Ascending aorta (tissue), 2 donors: ENCODE measurements at regions not wholly inside any gene's neighbourhood (a gene's known extent, or its start where the extent isn't known, plus 50 kb on each side); places are given as distances from the start of the nearest gene placed in this dataset.

Source experiments
- DNase-seq, 2 donors: peaks; one replicate each; pipeline ENCODE4 v3.0.0-alpha.2; 2019; ENCODE audit warnings: low spot score in 2 of 2
- H3K27ac ChIP-seq, 2 donors: fragments of 200-600 bp; sonication (generic); one replicate each; pipeline ENCODE4 v1.5.1; 2016 to 2017; ENCODE audit warnings: mild to moderate bottlenecking in 1 of 2
- H3K27me3 ChIP-seq: fragments of 200-600 bp; sonication (generic); one replicate; pipeline ENCODE4 v1.5.1; 2017
- H3K36me3 ChIP-seq, 2 donors: fragments of 200-600 bp; sonication (generic); one replicate each; pipeline ENCODE4 v1.5.1; 2016
- H3K4me1 ChIP-seq, 2 donors: fragments of 200-600 bp; sonication (generic); one replicate each; pipeline ENCODE4 v1.5.1; 2016 to 2017; ENCODE audit warnings: mild to moderate bottlenecking in 1 of 2
- H3K4me3 ChIP-seq, 2 donors: fragments of 200-600 bp; sonication (generic); one replicate each; pipeline ENCODE4 v1.5.1; 2016 to 2017; ENCODE audit warnings: mild to moderate bottlenecking in 1 of 2
- H3K9me3 ChIP-seq, 2 donors: fragments of 200-600 bp; sonication (generic); one replicate each; pipeline ENCODE4 v1.5.1; 2016
- CTCF ChIP-seq, 3 experiments: fragments of 200-600 bp in 2 of 3; fragments of 450-650 bp in 1 of 3; sonication (generic) in 2 of 3; IDR thresholded peaks; one replicate each; pipeline ENCODE4 v1.5.1; 2016 to 2019; ENCODE audit warnings: antibody characterized with exemption in 3 of 3, mild to moderate bottlenecking in 1 of 3, moderate library complexity in 1 of 3
- intact Hi-C: fragments of 100-400 bp; cut with DNase I; formaldehyde crosslinking; loops from one replicate; pipeline ENCODE4 v1.15.1; 2023

GRCh38 chr10:10519674-10520073 lies 498.0 kb upstream of the CELF2 start:
- intact Hi-C loops, result no loop called here
- no peak for TF ChIP-seq CTCF (IDR thresholded peaks at IDR 0.05)
- no peak for DNase-seq
- H3K4me1 ChIP-seq, result peaks cover 0 to 7% of the 10 kb centered on the region in 2 donors
- H3K36me3 ChIP-seq, result no peaks in the 10 kb centered on the region
- H3K27me3 ChIP-seq, result no peaks in the 10 kb centered on the region
- no peak overlapping the region for H3K27ac ChIP-seq
- no peaks in the 10 kb centered on the region for H3K9me3 ChIP-seq
- H3K4me3 ChIP-seq, result no peak overlapping the region

- Histone ChIP-seq H3K27ac (no peak overlapping the region), H3K9me3 (no peaks in the 10 kb centered on the region), H3K36me3 (no peaks in the 10 kb centered on the region), H3K4me1 (peaks cover 0 to 7% of the 10 kb centered on the region in 2 donors), H3K27me3 (no peaks in the 10 kb centered on the region), H3K4me3 (no peak overlapping the region)
- no peak for DNase-seq
- intact Hi-C loops, result no loop called here
- no peak for TF ChIP-seq CTCF (IDR thresholded peaks at IDR 0.05)
These were observed 496.9 kb upstream of the CELF2 start for GRCh38 chr10:10520491-10521385.

- H3K4me1 ChIP-seq, result no peaks in the 10 kb centered on the region
- H3K27me3 ChIP-seq, result no peaks in the 10 kb centered on the region
- no peak for DNase-seq
- H3K4me3 ChIP-seq, result no peak overlapping the region
- no peaks in the 10 kb centered on the region for H3K9me3 ChIP-seq
- intact Hi-C loops, result no loop called here
- H3K36me3 ChIP-seq, result no peaks in the 10 kb centered on the region
- TF ChIP-seq CTCF (IDR thresholded peaks at IDR 0.05), result no peak
- H3K27ac ChIP-seq, result no peak overlapping the region
These were observed 490.8 kb upstream of the CELF2 start for GRCh38 chr10:10526846-10527245.

GRCh38 chr10:10527861-10528562 lies 489.7 kb upstream of the CELF2 start:
- Histone ChIP-seq H3K4me3 (no peak overlapping the region), H3K9me3 (no peaks in the 10 kb centered on the region), H3K27me3 (no peaks in the 10 kb centered on the region), H3K36me3 (no peaks in the 10 kb centered on the region), H3K27ac (no peak overlapping the region), H3K4me1 (no peaks in the 10 kb centered on the region)
- no peak for TF ChIP-seq CTCF (IDR thresholded peaks at IDR 0.05)
- DNase-seq, result no peak
- intact Hi-C loops, result no loop called here

- Histone ChIP-seq H3K27ac (no peak overlapping the region), H3K9me3 (no peaks in the 10 kb centered on the region), H3K27me3 (no peaks in the 10 kb centered on the region), H3K4me3 (no peak overlapping the region), H3K36me3 (no peaks in the 10 kb centered on the region), H3K4me1 (no peaks in the 10 kb centered on the region)
- DNase-seq, result no peak
- intact Hi-C loops, result no loop called here
- TF ChIP-seq CTCF (IDR thresholded peaks at IDR 0.05), result no peak
These were observed 489.1 kb upstream of the CELF2 start for GRCh38 chr10:10528563-10528910.
